MM.1S (cell line): ENCODE measurements at regions not wholly inside any gene's neighbourhood (a gene's known extent, or its start where the extent isn't known, plus 50 kb on each side); places are given as distances from the start of the nearest gene placed in this dataset.

Experiments used
- DNase-seq: peaks from one replicate; pipeline ENCODE4 v3.0.0-alpha.2; 2015
- H2AFZ ChIP-seq: fragments of 300-600 bp; sonication (generic); 2 replicates; pipeline ENCODE4 v1.6.0; 2016; ENCODE audit warnings: antibody characterized with exemption, low read length
- H3F3A ChIP-seq: fragments of 300-600 bp; sonication (generic); 2 replicates; pipeline ENCODE4 v1.6.1; 2016; ENCODE audit warnings: mild to moderate bottlenecking, antibody characterized with exemption, low read length, moderate library complexity, mixed read lengths; ENCODE audit not compliant: insufficient read depth
- H3K27ac ChIP-seq: fragments of 300-600 bp; sonication (generic); 2 replicates; pipeline ENCODE4 v1.5.1; 2016; ENCODE audit warnings: mild to moderate bottlenecking, low read length
- H3K27me3 ChIP-seq: fragments of 300-600 bp; sonication (generic); replicated peaks from 2 replicates; pipeline ENCODE4 v1.6.0; 2016; ENCODE audit warnings: low read length; ENCODE audit not compliant: insufficient read depth
- H3K36me3 ChIP-seq: fragments of 300-600 bp; sonication (generic); replicated peaks from 2 replicates; pipeline ENCODE4 v1.6.1; 2016; ENCODE audit warnings: mild to moderate bottlenecking, low read length, mixed read lengths; ENCODE audit not compliant: insufficient read depth
- H3K4me1 ChIP-seq: fragments of 300-600 bp; sonication (generic); 2 replicates; pipeline ENCODE4 v1.6.1; 2016; ENCODE audit warnings: low read length, mixed read lengths
- H3K4me2 ChIP-seq: fragments of 300-600 bp; sonication (generic); 2 replicates; pipeline ENCODE4 v1.6.0; 2016; ENCODE audit warnings: low read depth, low read length
- H3K4me3 ChIP-seq: fragments of 300-600 bp; sonication (generic); 2 replicates; pipeline ENCODE4 v1.5.1; 2016; ENCODE audit warnings: low read length, mixed read lengths
- H3K79me2 ChIP-seq: fragments of 300-600 bp; sonication (generic); 2 replicates; pipeline ENCODE4 v1.6.1; 2016; ENCODE audit warnings: mixed run types, low read length, mixed read lengths
- H3K9ac ChIP-seq: fragments of 300-600 bp; sonication (generic); 2 replicates; pipeline ENCODE4 v1.6.1; 2016; ENCODE audit warnings: low read length, mixed read lengths
- H3K9me2 ChIP-seq: fragments of 300-600 bp; sonication (generic); replicated peaks from 2 replicates; pipeline ENCODE4 v1.6.1; 2016; ENCODE audit warnings: mild to moderate bottlenecking, low read length, mixed read lengths; ENCODE audit not compliant: insufficient read depth
- H3K9me3 ChIP-seq: fragments of 300-600 bp; sonication (generic); replicated peaks from 2 replicates; pipeline ENCODE4 v1.6.1; 2016; ENCODE audit warnings: mild to moderate bottlenecking, low read length, mixed read lengths; ENCODE audit not compliant: insufficient read depth
- H4K20me1 ChIP-seq: fragments of 300-600 bp; sonication (generic); 2 replicates; pipeline ENCODE4 v1.6.1; 2016; ENCODE audit warnings: mild to moderate bottlenecking, low read length, moderate library complexity, mixed read lengths; ENCODE audit not compliant: insufficient read depth
- EZH2 ChIP-seq: fragments of 300-600 bp; sonication (generic); optimal IDR thresholded peaks from 2 replicates; pipeline ENCODE3; 2017; ENCODE audit warnings: low read depth, mild to moderate bottlenecking, antibody characterized with exemption, low read length, mixed read lengths
- EZH2phosphoT487 ChIP-seq: fragments of 300-600 bp; sonication (generic); IDR thresholded peaks from 2 replicates; pipeline ENCODE4 v1.6.1; 2018; ENCODE audit warnings: antibody characterized with exemption, low read length
- TF ChIP-seq, protein P1 (sequence below): fragments of 300-600 bp; sonication (generic); IDR thresholded peaks from 2 replicates; pipeline ENCODE4 v1.5.1; 2016; ENCODE audit warnings: antibody characterized with exemption, low read length, mixed read lengths

DNA sequence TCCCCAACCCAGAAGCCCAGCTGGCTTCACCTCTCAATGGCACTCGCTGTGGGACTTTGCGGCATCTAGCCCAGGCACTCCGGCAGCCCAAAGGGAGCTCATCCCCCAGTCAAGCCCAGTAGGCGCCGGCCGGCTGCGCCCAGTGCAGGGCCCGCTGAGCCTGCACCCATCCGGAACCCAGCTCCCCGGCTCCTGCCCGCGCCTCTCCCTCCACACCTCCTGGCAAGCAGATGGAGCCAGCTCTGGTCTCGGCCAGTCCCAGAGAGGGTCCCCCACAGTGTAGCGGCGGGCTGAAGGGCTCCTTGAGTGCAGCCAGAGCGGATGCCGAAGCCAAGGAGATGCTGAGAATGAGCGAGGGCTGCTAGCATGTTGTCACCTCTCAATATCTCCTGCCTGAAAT is 116.8 kb upstream of the UGT8 start:
- Histone ChIP-seq H3K4me3 (no peak overlapping the region), H2AFZ (no peak overlapping the region), H3F3A (no peaks in the 10 kb centered on the region), H3K9ac (no peak overlapping the region), H4K20me1 (no peaks in the 10 kb centered on the region), H3K9me2 (no peaks in the 10 kb centered on the region), H3K4me1 (no peaks in the 10 kb centered on the region), H3K27ac (no peak overlapping the region), H3K36me3 (no peaks in the 10 kb centered on the region), H3K4me2 (no peak overlapping the region), H3K9me3 (no peaks in the 10 kb centered on the region), H3K79me2 (no peaks in the 10 kb centered on the region), H3K27me3 (no peaks in the 10 kb centered on the region)
- no peak for DNase-seq
- no peak for TF ChIP-seq EZH2phosphoT487
- no peak for TF ChIP-seq EZH2
- TF ChIP-seq, protein P1, sequence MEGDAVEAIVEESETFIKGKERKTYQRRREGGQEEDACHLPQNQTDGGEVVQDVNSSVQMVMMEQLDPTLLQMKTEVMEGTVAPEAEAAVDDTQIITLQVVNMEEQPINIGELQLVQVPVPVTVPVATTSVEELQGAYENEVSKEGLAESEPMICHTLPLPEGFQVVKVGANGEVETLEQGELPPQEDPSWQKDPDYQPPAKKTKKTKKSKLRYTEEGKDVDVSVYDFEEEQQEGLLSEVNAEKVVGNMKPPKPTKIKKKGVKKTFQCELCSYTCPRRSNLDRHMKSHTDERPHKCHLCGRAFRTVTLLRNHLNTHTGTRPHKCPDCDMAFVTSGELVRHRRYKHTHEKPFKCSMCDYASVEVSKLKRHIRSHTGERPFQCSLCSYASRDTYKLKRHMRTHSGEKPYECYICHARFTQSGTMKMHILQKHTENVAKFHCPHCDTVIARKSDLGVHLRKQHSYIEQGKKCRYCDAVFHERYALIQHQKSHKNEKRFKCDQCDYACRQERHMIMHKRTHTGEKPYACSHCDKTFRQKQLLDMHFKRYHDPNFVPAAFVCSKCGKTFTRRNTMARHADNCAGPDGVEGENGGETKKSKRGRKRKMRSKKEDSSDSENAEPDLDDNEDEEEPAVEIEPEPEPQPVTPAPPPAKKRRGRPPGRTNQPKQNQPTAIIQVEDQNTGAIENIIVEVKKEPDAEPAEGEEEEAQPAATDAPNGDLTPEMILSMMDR: no peak

DNA sequence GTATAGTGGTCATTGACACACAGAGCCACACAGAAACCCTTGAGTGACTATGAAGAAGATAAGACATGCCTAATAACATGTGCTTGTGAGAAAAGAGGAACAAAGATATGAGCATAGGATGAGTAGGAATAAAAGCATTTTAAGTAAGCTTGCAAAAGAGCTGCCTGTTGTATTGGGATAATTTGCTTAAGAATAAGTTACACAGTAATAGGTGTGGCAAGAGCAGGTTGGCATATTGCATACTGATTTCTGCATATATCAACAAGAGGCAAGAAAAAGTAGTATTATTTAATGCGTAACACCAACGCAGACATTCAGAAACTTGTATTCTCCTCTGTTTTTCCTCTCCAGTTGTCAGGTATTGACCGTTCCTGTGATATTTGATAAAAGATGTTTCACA is 111.5 kb upstream of the UGT8 start:
- no peak for DNase-seq
- Histone ChIP-seq H2AFZ (no peak overlapping the region), H3K9ac (no peak overlapping the region), H3K27me3 (no peaks in the 10 kb centered on the region), H3F3A (no peaks in the 10 kb centered on the region), H3K4me1 (no peaks in the 10 kb centered on the region), H3K79me2 (no peaks in the 10 kb centered on the region), H3K27ac (no peak overlapping the region), H3K4me2 (no peak overlapping the region), H3K9me3 (no peaks in the 10 kb centered on the region), H4K20me1 (no peaks in the 10 kb centered on the region), H3K4me3 (no peak overlapping the region), H3K36me3 (no peaks in the 10 kb centered on the region), H3K9me2 (no peaks in the 10 kb centered on the region)
- TF ChIP-seq, protein P1: no peak
- TF ChIP-seq EZH2phosphoT487: no peak
- TF ChIP-seq EZH2: no peak

DNA sequence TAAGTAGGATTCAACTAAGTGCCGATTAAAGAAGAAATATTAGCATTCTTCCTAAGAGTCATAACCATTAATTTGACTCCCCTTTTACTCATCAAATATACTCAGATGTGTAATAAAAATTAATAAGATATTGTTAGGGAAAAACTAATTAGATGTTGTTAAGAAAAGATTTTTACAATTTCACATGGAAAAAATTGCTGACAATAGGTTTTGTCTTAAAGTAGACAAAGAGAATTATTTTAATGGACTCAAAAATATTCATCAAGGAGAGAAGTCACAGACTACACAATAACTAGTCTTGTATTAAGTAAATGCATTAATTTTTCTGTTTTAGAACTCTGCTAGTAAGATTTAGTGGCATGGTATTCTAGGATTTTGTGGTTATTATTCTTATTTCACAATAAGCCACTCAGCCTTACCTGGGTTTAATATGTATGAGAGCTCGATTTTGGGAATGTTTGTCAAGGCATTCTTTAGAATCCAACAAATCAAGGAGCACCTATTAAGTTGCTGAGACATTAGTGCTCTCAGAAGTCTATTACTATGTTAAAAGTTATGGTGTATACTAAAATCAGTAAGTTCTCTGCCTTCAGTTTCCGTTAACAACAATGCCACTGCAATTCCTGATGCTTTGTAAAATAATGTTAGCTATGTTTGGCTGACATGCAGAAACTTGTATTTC is 110.2 kb upstream of the UGT8 start:
- H3F3A ChIP-seq: no peaks in the 10 kb centered on the region
- H3K27me3 ChIP-seq: no peaks in the 10 kb centered on the region
- H3K9ac ChIP-seq: no peak overlapping the region
- no peak for DNase-seq
- H3K4me2 ChIP-seq: no peak overlapping the region
- no peak overlapping the region for H3K4me3 ChIP-seq
- no peaks in the 10 kb centered on the region for H3K4me1 ChIP-seq
- H3K79me2 ChIP-seq: no peaks in the 10 kb centered on the region
- no peak overlapping the region for H2AFZ ChIP-seq
- H3K27ac ChIP-seq: no peak overlapping the region
- TF ChIP-seq, protein P1: no peak
- TF ChIP-seq EZH2: no peak
- TF ChIP-seq EZH2phosphoT487: no peak
- no peaks in the 10 kb centered on the region for H3K9me3 ChIP-seq
- H3K9me2 ChIP-seq: no peaks in the 10 kb centered on the region
- H3K36me3 ChIP-seq: no peaks in the 10 kb centered on the region
- no peaks in the 10 kb centered on the region for H4K20me1 ChIP-seq
